Panc1 (cell line): ENCODE measurements at regions not wholly inside any gene's neighbourhood (a gene's known extent, or its start where the extent isn't known, plus 50 kb on each side); places are given as distances from the start of the nearest gene placed in this dataset.

Experiments
- ATAC-seq: fragments of 200-7000 bp; cut with Tn5 transposase; 2 replicates; pipeline ENCODE4 v1.9.1; 2020; ENCODE audit warnings: mild to moderate bottlenecking, moderate library complexity
- BruUV-seq: library from RNA; stranded (reverse); fragments of 400-500 nt; replicated peaks from 2 replicates; lab custom pipeline; 2021; lab: Mats Ljungman, UMichigan
- CTCF ChIA-PET: fragments of 300-600 bp; sonication (Branson Sonifier 250); formaldehyde crosslinking; loops from one replicate; lab custom pipeline; 2022; ENCODE audit warnings: antibody characterized with exemption; lab: Charles Lee
- POLR2A ChIA-PET: fragments of 300-600 bp; sonication (Branson Sonifier 250); formaldehyde crosslinking; loops from one replicate; lab custom pipeline; 2022; ENCODE audit warnings: antibody characterized with exemption; lab: Charles Lee
- DNase-seq: peaks from one replicate; pipeline ENCODE4 v3.0.0-alpha.2; 2010; ENCODE audit warnings: low read depth, low spot score
- H3K27ac ChIP-seq: 2 replicates; pipeline ENCODE4 v1.5.1; 2011; ENCODE audit warnings: mild to moderate bottlenecking, low read length, inconsistent platforms
- H3K27me3 ChIP-seq: fragments of 200-500 bp; sonication (Bioruptor generic); 2 replicates; pipeline ENCODE4 v1.6.0; 2014; ENCODE audit warnings: low read length, inconsistent platforms; ENCODE audit not compliant: control insufficient read depth, insufficient read depth
- H3K36me3 ChIP-seq: fragments of 200-500 bp; sonication (Bioruptor generic); 2 replicates; pipeline ENCODE4 v1.5.1; 2014; ENCODE audit warnings: inconsistent platforms, mild to moderate bottlenecking, low read length, moderate library complexity; ENCODE audit not compliant: control insufficient read depth, insufficient read depth
- H3K4me1 ChIP-seq: 2 replicates; pipeline ENCODE4 v1.5.1; 2011; ENCODE audit warnings: inconsistent platforms, mild to moderate bottlenecking, low read length, moderate library complexity; ENCODE audit not compliant: control insufficient read depth, insufficient read depth
- H3K4me3 ChIP-seq, 2 experiments: 2 replicates each; pipeline ENCODE4 v1.5.1; 2011 to 2012; ENCODE audit warnings: low read depth in 2 of 2, low read length in 2 of 2, mild to moderate bottlenecking in 2 of 2, inconsistent platforms in 1 of 2, moderate library complexity in 1 of 2
- H3K9me3 ChIP-seq: fragments of 200-500 bp; sonication (Bioruptor generic); 2 replicates; pipeline ENCODE4 v1.5.1; 2014; ENCODE audit warnings: low read depth, mild to moderate bottlenecking, inconsistent platforms, low read length, moderate library complexity; ENCODE audit not compliant: control insufficient read depth, insufficient read depth
- POLR2AphosphoS5 ChIP-seq: IDR thresholded peaks from 2 replicates; pipeline ENCODE4 v1.6.1; 2012; ENCODE audit warnings: mild to moderate bottlenecking, low read depth, low read length, moderate library complexity
- SIN3A ChIP-seq: IDR thresholded peaks from 2 replicates; pipeline ENCODE4 v1.6.1; 2012; ENCODE audit warnings: low read depth, mild to moderate bottlenecking, low read length, moderate library complexity, borderline replicate concordance; ENCODE audit not compliant: insufficient read depth
- TCF7L2 ChIP-seq: IDR thresholded peaks from 2 replicates; pipeline ENCODE4 v1.6.1; 2011; ENCODE audit warnings: mild to moderate bottlenecking, low read depth, low read length, inconsistent platforms
- in situ Hi-C: cut with HindIII; loops from 2 replicates; pipeline ENCODE4 v1.10.0; 2016; ENCODE audit warnings: low sequenced_read_pairs, low pct_unique_long_range_greater_than_20kb
- intact Hi-C: fragments of 100-400 bp; cut with micrococcal nuclease; formaldehyde crosslinking; loops from one replicate; pipeline ENCODE4 v1.10.0; 2022; ENCODE audit not compliant: unreplicated experiment
- TF ChIP-seq, protein P1 (sequence below): fragments of 450-650 bp; IDR thresholded peaks from 2 replicates; pipeline ENCODE4 v1.5.1; 2017; ENCODE audit warnings: mild to moderate bottlenecking
- TF ChIP-seq, protein P2 (sequence below), 2 experiments: IDR thresholded peaks; 2 replicates each; pipeline ENCODE4 v1.6.1; 2011 to 2012; ENCODE audit warnings: low read depth in 2 of 2, control low read depth in 1 of 2, low read length in 1 of 2, mild to moderate bottlenecking in 1 of 2, moderate library complexity in 1 of 2; ENCODE audit not compliant: insufficient read depth in 1 of 2

DNA sequence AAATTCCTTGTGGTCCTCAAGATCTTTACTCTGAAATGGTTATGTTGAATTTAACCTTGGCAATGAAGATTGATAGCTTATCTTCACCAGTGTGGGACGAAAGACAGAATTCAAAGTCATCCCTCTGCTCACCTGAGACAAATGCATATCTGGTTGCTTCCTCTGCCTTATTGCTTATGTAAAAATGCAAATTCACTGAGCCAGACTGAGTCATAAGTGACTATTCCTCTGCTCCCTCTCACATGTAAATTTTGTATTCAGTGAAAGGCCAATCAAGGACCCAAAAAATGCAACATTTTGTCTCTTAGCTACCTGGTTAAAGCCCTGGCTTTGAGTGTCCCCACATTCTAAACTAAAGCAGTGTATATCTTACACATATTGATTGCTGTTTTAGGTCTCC lies 593.1 kb upstream of the GJE1 start:
- H3K9me3 ChIP-seq: no peaks in the 10 kb centered on the region
- no peak overlapping the region for H3K27ac ChIP-seq
- DNase-seq: no peak
- H3K36me3 ChIP-seq: no peaks in the 10 kb centered on the region
- TF ChIP-seq POLR2AphosphoS5: no peak
- TF ChIP-seq, protein P1, sequence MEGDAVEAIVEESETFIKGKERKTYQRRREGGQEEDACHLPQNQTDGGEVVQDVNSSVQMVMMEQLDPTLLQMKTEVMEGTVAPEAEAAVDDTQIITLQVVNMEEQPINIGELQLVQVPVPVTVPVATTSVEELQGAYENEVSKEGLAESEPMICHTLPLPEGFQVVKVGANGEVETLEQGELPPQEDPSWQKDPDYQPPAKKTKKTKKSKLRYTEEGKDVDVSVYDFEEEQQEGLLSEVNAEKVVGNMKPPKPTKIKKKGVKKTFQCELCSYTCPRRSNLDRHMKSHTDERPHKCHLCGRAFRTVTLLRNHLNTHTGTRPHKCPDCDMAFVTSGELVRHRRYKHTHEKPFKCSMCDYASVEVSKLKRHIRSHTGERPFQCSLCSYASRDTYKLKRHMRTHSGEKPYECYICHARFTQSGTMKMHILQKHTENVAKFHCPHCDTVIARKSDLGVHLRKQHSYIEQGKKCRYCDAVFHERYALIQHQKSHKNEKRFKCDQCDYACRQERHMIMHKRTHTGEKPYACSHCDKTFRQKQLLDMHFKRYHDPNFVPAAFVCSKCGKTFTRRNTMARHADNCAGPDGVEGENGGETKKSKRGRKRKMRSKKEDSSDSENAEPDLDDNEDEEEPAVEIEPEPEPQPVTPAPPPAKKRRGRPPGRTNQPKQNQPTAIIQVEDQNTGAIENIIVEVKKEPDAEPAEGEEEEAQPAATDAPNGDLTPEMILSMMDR: no peak
- TF ChIP-seq, protein P2, sequence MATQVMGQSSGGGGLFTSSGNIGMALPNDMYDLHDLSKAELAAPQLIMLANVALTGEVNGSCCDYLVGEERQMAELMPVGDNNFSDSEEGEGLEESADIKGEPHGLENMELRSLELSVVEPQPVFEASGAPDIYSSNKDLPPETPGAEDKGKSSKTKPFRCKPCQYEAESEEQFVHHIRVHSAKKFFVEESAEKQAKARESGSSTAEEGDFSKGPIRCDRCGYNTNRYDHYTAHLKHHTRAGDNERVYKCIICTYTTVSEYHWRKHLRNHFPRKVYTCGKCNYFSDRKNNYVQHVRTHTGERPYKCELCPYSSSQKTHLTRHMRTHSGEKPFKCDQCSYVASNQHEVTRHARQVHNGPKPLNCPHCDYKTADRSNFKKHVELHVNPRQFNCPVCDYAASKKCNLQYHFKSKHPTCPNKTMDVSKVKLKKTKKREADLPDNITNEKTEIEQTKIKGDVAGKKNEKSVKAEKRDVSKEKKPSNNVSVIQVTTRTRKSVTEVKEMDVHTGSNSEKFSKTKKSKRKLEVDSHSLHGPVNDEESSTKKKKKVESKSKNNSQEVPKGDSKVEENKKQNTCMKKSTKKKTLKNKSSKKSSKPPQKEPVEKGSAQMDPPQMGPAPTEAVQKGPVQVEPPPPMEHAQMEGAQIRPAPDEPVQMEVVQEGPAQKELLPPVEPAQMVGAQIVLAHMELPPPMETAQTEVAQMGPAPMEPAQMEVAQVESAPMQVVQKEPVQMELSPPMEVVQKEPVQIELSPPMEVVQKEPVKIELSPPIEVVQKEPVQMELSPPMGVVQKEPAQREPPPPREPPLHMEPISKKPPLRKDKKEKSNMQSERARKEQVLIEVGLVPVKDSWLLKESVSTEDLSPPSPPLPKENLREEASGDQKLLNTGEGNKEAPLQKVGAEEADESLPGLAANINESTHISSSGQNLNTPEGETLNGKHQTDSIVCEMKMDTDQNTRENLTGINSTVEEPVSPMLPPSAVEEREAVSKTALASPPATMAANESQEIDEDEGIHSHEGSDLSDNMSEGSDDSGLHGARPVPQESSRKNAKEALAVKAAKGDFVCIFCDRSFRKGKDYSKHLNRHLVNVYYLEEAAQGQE (IDR thresholded peaks at IDR 0.05; ENCODE audit: insufficient read depth in 1 of 2, low read depth in 2 of 2, low read length in 1 of 2): no peak
- no peak for TF ChIP-seq TCF7L2
- TF ChIP-seq SIN3A: no peak
- no peak overlapping the region for H3K4me3 ChIP-seq
- ATAC-seq: no peak
- intact Hi-C loops (no loop called here), in situ Hi-C loops (no loop called here)
- no TSS peak for BruUV-seq
- ChIA-PET CTCF (no interaction called here), POLR2A (no interaction called here)
- H3K4me1 ChIP-seq: no peaks in the 10 kb centered on the region
- H3K27me3 ChIP-seq: no peaks in the 10 kb centered on the region

DNA sequence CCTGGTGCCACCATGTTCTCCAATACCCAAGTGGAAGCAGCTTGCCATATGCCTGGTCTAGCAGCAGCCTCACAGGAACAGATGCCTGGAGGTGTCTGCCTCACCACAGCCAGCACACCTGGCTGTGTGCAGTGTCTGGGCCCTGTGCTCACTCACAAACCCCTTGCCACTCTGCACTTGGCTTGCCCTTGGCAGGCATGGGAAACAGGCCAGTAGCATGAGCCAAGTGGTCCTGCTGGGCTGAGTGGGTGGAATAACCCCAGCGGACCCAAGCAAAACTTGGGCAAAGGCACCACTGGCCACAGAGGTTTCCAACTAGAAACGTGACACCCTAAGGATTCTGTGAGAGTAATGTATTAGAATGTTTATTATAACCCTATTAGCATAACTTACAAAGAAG lies 600.5 kb upstream of the GJE1 start:
- in situ Hi-C loops (no loop called here), intact Hi-C loops (no loop called here)
- ChIA-PET POLR2A (no interaction called here), CTCF (no interaction called here)
- H3K36me3 ChIP-seq: no peaks in the 10 kb centered on the region
- H3K4me1 ChIP-seq: no peaks in the 10 kb centered on the region
- peaks cover 11% of the 10 kb centered on the region; the same call in 1 of the 2 replicates for H3K9me3 ChIP-seq
- H3K27ac ChIP-seq: no peak overlapping the region
- ATAC-seq (no peak), DNase-seq (no peak)
- no TSS peak for BruUV-seq
- no peak for TF ChIP-seq TCF7L2
- TF ChIP-seq, protein P1: no peak
- TF ChIP-seq SIN3A: no peak
- TF ChIP-seq, protein P2 (IDR thresholded peaks at IDR 0.05; ENCODE audit: insufficient read depth in 1 of 2, low read depth in 2 of 2, low read length in 1 of 2): no peak
- no peak for TF ChIP-seq POLR2AphosphoS5
- no peaks in the 10 kb centered on the region for H3K27me3 ChIP-seq
- H3K4me3 ChIP-seq: no peak overlapping the region
